ENCODE measurements at regions not wholly inside any gene's neighbourhood (a gene's known extent, or its start where the extent isn't known, plus 50 kb on each side); places are given as distances from the start of the nearest gene placed in this dataset.

- Histone ChIP-seq H3K27ac (ENCODE audit: low read length) (no peak overlapping the region), H3K4me3 (ENCODE audit: low read depth in 1 of 2, low read length in 2 of 2) (no peak overlapping the region), H3K4me2 (ENCODE audit: insufficient read depth, low read length) (no peak overlapping the region), H3K9me3 (ENCODE audit: insufficient read depth, low read length, severe bottlenecking) (no peaks in the 10 kb centered on the region), H3K4me1 (ENCODE audit: insufficient read depth, low read length) (no peaks in the 10 kb centered on the region), H4K20me1 (ENCODE audit: insufficient read depth, low read length) (no peaks in the 10 kb centered on the region), H3K9ac (ENCODE audit: low read depth, low read length) (no peak overlapping the region), H3K36me3 (ENCODE audit: insufficient read depth, low read length) (no peaks in the 10 kb centered on the region), H3K79me2 (ENCODE audit: insufficient read depth, low read length) (no peaks in the 10 kb centered on the region), H3K27me3 (ENCODE audit: insufficient read depth, low read length, poor library complexity) (no peaks in the 10 kb centered on the region), H2AFZ (ENCODE audit: low read depth, low read length) (no peak overlapping the region)
- ATAC-seq (ENCODE audit: insufficient read depth, low read depth) (no peak), DNase-seq (no peak)
- TF ChIP-seq EZH2 (IDR thresholded peaks at IDR 0.05; ENCODE audit: borderline replicate concordance, low read depth, low read length, severe bottlenecking) (no peak), CTCF (IDR thresholded peaks at IDR 0.05; ENCODE audit: borderline replicate concordance, extremely low read depth, low read length, poor library complexity, severe bottlenecking) (no peak)
These were observed 78.9 kb upstream of the ADRB2 start for GRCh38 chr5:148747536-148747906.

- no peaks in the 10 kb centered on the region for H3K36me3 ChIP-seq (ENCODE audit: insufficient read depth, low read length)
- H3K9ac ChIP-seq (ENCODE audit: low read depth, low read length) = no peak overlapping the region
- H4K20me1 ChIP-seq (ENCODE audit: insufficient read depth, low read length) = no peaks in the 10 kb centered on the region
- no peaks in the 10 kb centered on the region for H3K4me1 ChIP-seq (ENCODE audit: insufficient read depth, low read length)
- H3K4me3 ChIP-seq (ENCODE audit: low read depth in 1 of 2, low read length in 2 of 2) = no peak overlapping the region
- H3K9me3 ChIP-seq (ENCODE audit: insufficient read depth, low read length, severe bottlenecking) = no peaks in the 10 kb centered on the region
- TF ChIP-seq EZH2 (IDR thresholded peaks at IDR 0.05; ENCODE audit: borderline replicate concordance, low read depth, low read length, severe bottlenecking) (no peak), CTCF (IDR thresholded peaks at IDR 0.05; ENCODE audit: borderline replicate concordance, extremely low read depth, low read length, poor library complexity, severe bottlenecking) (no peak)
- no peaks in the 10 kb centered on the region for H3K27me3 ChIP-seq (ENCODE audit: insufficient read depth, low read length, poor library complexity)
- no peak overlapping the region for H3K4me2 ChIP-seq (ENCODE audit: insufficient read depth, low read length)
- ATAC-seq (ENCODE audit: insufficient read depth, low read depth) (no peak), DNase-seq (no peak)
- no peak overlapping the region for H3K27ac ChIP-seq (ENCODE audit: low read length)
- no peak overlapping the region for H2AFZ ChIP-seq (ENCODE audit: low read depth, low read length)
- H3K79me2 ChIP-seq (ENCODE audit: insufficient read depth, low read length) = no peaks in the 10 kb centered on the region
These were observed 77.6 kb upstream of the ADRB2 start for GRCh38 chr5:148748702-148749392.

GRCh38 chr5:148750614-148751013, 75.8 kb upstream of the ADRB2 start:
- DNase-seq (no peak), ATAC-seq (ENCODE audit: insufficient read depth, low read depth) (no peak)
- TF ChIP-seq EZH2 (IDR thresholded peaks at IDR 0.05; ENCODE audit: borderline replicate concordance, low read depth, low read length, severe bottlenecking) = no peak
- no peak for TF ChIP-seq CTCF (IDR thresholded peaks at IDR 0.05; ENCODE audit: borderline replicate concordance, extremely low read depth, low read length, poor library complexity, severe bottlenecking)
- Histone ChIP-seq H3K9ac (ENCODE audit: low read depth, low read length) (no peak overlapping the region), H3K36me3 (ENCODE audit: insufficient read depth, low read length) (no peaks in the 10 kb centered on the region), H3K27me3 (ENCODE audit: insufficient read depth, low read length, poor library complexity) (no peaks in the 10 kb centered on the region), H3K4me1 (ENCODE audit: insufficient read depth, low read length) (no peaks in the 10 kb centered on the region), H3K4me2 (ENCODE audit: insufficient read depth, low read length) (no peak overlapping the region), H2AFZ (ENCODE audit: low read depth, low read length) (no peak overlapping the region), H4K20me1 (ENCODE audit: insufficient read depth, low read length) (no peaks in the 10 kb centered on the region), H3K27ac (ENCODE audit: low read length) (no peak overlapping the region), H3K4me3 (ENCODE audit: low read depth in 1 of 2, low read length in 2 of 2) (no peak overlapping the region), H3K79me2 (ENCODE audit: insufficient read depth, low read length) (no peaks in the 10 kb centered on the region), H3K9me3 (ENCODE audit: insufficient read depth, low read length, severe bottlenecking) (no peaks in the 10 kb centered on the region)
